Loucy (cell line): ENCODE measurements at regions not wholly inside any gene's neighbourhood (a gene's known extent, or its start where the extent isn't known, plus 50 kb on each side); places are given as distances from the start of the nearest gene placed in this dataset.

Experiments used
- EZH2phosphoT487 ChIP-seq: fragments of 200-600 bp; IDR thresholded peaks from 2 replicates; pipeline ENCODE4 v1.6.1; 2018; ENCODE audit warnings: antibody characterized with exemption, mild to moderate bottlenecking, moderate library complexity, borderline replicate concordance
- TF ChIP-seq, protein P1 (sequence below): fragments of 200-600 bp; sonication (generic); conservative IDR thresholded peaks from 2 replicates; pipeline ENCODE4 v1.5.1; 2014; ENCODE audit warnings: mild to moderate bottlenecking, antibody characterized with exemption, low read length

DNA sequence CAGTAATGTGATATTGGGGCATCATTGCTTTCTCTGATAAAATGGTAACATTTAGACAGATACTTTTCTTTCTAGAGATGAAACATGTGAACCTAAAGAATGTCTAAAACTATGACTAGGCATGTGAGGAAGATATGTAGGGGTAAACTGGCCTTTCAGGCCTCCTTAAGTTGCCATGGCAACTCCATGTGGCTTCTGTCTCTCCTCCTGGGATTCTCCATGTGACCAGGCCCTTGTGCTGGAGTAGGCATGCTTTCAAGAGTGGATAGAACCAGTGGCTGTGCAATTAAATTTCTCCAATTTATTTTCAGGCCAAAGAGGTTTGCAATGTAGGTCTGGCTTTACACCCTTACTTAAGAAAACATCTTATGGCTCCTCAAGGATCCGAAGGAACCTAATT is 130.8 kb downstream of the OLFM4 start:
- TF ChIP-seq, protein P1, sequence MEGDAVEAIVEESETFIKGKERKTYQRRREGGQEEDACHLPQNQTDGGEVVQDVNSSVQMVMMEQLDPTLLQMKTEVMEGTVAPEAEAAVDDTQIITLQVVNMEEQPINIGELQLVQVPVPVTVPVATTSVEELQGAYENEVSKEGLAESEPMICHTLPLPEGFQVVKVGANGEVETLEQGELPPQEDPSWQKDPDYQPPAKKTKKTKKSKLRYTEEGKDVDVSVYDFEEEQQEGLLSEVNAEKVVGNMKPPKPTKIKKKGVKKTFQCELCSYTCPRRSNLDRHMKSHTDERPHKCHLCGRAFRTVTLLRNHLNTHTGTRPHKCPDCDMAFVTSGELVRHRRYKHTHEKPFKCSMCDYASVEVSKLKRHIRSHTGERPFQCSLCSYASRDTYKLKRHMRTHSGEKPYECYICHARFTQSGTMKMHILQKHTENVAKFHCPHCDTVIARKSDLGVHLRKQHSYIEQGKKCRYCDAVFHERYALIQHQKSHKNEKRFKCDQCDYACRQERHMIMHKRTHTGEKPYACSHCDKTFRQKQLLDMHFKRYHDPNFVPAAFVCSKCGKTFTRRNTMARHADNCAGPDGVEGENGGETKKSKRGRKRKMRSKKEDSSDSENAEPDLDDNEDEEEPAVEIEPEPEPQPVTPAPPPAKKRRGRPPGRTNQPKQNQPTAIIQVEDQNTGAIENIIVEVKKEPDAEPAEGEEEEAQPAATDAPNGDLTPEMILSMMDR: no peak
- no peak for TF ChIP-seq EZH2phosphoT487
